Nephron progenitor cell (in vitro differentiated cells): ENCODE measurements at regions not wholly inside any gene's neighbourhood (a gene's known extent, or its start where the extent isn't known, plus 50 kb on each side); places are given as distances from the start of the nearest gene placed in this dataset.
"Not testable (repeated sequence)": the region's sequence is repeated elsewhere in the genome, so short reads cannot be mapped to it uniquely, and the experiment has no call there.

Source experiments
- DNase-seq: peaks from one replicate; pipeline ENCODE4 v3.0.0; 2021
- H3K27ac Mint-ChIP-seq: 2 replicates; pipeline ENCODE4 v1.8.0; 2021; ENCODE audit warnings: mild to moderate bottlenecking, moderate library complexity, mixed read lengths
- H3K27me3 Mint-ChIP-seq: 2 replicates; pipeline ENCODE4 v1.8.0; 2021; ENCODE audit warnings: mild to moderate bottlenecking, low read depth, mixed read lengths; ENCODE audit not compliant: poor library complexity
- H3K36me3 Mint-ChIP-seq: 2 replicates; pipeline ENCODE4 v1.8.0; 2021; ENCODE audit warnings: low read depth, mixed read lengths
- H3K4me1 Mint-ChIP-seq: 2 replicates; pipeline ENCODE4 v1.8.0; 2021; ENCODE audit warnings: mixed read lengths
- H3K4me3 Mint-ChIP-seq: 2 replicates; pipeline ENCODE4 v1.8.0; 2021; ENCODE audit warnings: mild to moderate bottlenecking, moderate library complexity, mixed read lengths
- H3K9me3 Mint-ChIP-seq: 2 replicates; pipeline ENCODE4 v1.8.0; 2021; ENCODE audit warnings: mild to moderate bottlenecking, moderate library complexity, mixed read lengths
- TF ChIP-seq, protein P1 (sequence below): fragments of 200-600 bp; sonication (generic); IDR thresholded peaks from 2 replicates; pipeline ENCODE4 v1.5.0; 2021; ENCODE audit warnings: antibody characterized with exemption

DNA sequence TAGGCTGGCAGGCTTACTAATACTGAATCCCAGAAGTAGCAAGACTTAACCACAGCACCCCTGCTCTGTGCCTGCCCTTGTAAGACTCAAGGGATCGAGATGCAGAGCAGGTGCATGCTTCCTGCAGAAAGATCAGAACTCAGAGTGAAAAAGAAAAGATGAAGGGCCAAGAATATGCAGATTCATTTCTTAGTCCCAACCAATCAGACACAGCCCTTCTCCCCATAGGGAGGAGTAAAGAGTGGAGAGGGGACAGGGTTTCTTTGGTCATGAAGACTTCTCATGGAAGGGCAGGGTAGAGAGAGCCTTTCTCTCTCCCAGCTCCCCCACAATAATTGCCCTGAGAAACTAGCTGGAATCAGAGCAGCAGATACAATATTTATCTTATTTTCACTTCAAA lies 105.6 kb upstream of the MB21D2 start:
- no peak overlapping the region for H3K4me3 Mint-ChIP-seq
- H3K36me3 Mint-ChIP-seq = no peaks in the 10 kb centered on the region
- no peak for DNase-seq
- H3K9me3 Mint-ChIP-seq = no peaks in the 10 kb centered on the region
- no peaks in the 10 kb centered on the region for H3K27me3 Mint-ChIP-seq
- no peaks in the 10 kb centered on the region for H3K4me1 Mint-ChIP-seq
- TF ChIP-seq, protein P1, sequence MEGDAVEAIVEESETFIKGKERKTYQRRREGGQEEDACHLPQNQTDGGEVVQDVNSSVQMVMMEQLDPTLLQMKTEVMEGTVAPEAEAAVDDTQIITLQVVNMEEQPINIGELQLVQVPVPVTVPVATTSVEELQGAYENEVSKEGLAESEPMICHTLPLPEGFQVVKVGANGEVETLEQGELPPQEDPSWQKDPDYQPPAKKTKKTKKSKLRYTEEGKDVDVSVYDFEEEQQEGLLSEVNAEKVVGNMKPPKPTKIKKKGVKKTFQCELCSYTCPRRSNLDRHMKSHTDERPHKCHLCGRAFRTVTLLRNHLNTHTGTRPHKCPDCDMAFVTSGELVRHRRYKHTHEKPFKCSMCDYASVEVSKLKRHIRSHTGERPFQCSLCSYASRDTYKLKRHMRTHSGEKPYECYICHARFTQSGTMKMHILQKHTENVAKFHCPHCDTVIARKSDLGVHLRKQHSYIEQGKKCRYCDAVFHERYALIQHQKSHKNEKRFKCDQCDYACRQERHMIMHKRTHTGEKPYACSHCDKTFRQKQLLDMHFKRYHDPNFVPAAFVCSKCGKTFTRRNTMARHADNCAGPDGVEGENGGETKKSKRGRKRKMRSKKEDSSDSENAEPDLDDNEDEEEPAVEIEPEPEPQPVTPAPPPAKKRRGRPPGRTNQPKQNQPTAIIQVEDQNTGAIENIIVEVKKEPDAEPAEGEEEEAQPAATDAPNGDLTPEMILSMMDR = no peak
- H3K27ac Mint-ChIP-seq = no peak overlapping the region

DNA sequence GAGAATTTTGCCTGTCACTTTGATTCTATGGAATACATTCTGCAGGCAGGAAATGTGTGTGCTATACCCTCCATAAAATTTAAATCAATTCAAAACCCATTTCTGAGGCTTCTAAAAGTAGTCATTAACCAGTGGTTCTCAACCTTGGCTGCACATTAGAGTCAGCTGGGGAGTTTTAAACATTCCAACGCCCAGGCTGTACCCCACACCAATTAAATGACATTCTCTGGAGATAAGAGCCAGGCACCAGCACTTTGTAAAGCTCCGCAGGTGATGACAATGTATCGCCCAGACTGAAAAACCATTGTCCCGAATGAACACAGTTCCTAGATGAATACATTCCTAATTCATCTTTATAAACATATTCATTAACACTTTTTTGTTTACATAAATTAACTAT lies 110.6 kb upstream of the MB21D2 start:
- no peak overlapping the region for H3K4me3 Mint-ChIP-seq
- no peaks in the 10 kb centered on the region for H3K9me3 Mint-ChIP-seq
- no peaks in the 10 kb centered on the region for H3K36me3 Mint-ChIP-seq
- peaks cover 32% of the 10 kb centered on the region for H3K4me1 Mint-ChIP-seq
- DNase-seq = no peak
- TF ChIP-seq, protein P1 = no peak
- no peak overlapping the region for H3K27ac Mint-ChIP-seq
- H3K27me3 Mint-ChIP-seq = no peaks in the 10 kb centered on the region

DNA sequence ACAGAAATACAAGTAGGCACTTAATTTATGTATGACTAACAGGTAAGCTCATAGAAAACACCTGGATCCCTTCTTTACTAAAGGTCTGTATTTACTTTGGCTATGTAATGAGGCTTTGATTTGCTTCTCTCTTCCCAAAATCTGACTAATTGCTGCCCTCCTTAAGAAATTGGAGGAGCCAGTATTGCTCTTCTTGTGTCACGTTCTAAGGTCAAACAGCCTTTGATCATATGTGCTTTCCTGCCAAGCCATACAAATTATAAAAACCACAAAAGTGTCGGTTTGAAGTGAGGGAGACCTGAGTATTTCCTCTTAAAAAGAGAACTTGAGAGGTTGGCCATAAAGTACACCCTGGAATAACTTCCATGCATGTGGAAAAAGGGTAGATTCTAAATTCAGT lies 112.1 kb upstream of the MB21D2 start:
- Mint-ChIP-seq H3K27ac (no peak overlapping the region), H3K4me3 (no peak overlapping the region), H3K36me3 (no peaks in the 10 kb centered on the region), H3K4me1 (peaks cover 32% of the 10 kb centered on the region), H3K9me3 (no peaks in the 10 kb centered on the region), H3K27me3 (no peaks in the 10 kb centered on the region)
- DNase-seq = no peak
- TF ChIP-seq, protein P1 = no peak

DNA sequence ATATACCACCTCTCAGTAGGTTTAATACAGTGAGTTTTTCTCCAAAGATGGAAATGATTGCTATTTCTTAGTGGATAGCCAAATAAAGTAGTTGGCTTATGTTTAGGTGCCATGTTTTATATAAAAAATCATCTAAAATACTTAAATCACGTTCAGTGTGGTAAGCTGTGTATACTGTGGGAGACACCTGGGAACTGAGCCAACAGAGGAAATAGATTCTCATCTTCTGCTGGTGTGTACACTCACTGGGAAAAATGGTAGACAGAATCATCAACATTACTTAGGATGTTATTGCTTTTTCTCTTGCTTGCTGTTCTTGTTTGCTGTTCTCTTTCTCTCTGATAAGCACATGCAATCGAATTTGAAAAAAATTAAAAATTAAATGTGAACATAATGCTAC lies 112.6 kb upstream of the MB21D2 start:
- Mint-ChIP-seq H3K27ac (no peak overlapping the region), H3K4me3 (no peak overlapping the region), H3K27me3 (no peaks in the 10 kb centered on the region), H3K36me3 (no peaks in the 10 kb centered on the region), H3K9me3 (no peaks in the 10 kb centered on the region), H3K4me1 (peaks cover 32% of the 10 kb centered on the region)
- TF ChIP-seq, protein P1 = no peak
- no peak for DNase-seq

DNA sequence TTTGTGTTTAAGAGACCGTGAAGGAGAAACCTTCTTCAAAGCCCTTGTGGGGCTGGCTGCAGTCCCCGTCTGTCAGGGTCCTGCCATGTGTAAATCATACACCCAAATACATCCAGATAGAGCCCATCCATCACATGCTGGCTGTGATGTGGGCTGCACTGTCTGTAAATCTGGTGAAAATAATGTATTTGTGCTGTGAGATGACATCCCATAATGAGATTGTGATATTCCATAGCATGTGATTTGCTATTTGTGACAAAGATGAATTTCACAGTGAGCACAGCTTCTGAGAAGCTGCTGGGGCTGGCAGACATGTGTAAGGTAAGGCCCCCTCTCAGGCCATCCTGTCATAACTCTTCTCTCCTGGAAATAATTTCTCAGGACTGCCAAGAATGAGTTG lies 114.3 kb upstream of the MB21D2 start:
- Mint-ChIP-seq H3K27ac (no peak overlapping the region), H3K9me3 (no peaks in the 10 kb centered on the region), H3K4me3 (no peak overlapping the region), H3K36me3 (no peaks in the 10 kb centered on the region), H3K27me3 (no peaks in the 10 kb centered on the region), H3K4me1 (peaks cover 32% of the 10 kb centered on the region)
- TF ChIP-seq, protein P1 = no peak
- DNase-seq = no peak

DNA sequence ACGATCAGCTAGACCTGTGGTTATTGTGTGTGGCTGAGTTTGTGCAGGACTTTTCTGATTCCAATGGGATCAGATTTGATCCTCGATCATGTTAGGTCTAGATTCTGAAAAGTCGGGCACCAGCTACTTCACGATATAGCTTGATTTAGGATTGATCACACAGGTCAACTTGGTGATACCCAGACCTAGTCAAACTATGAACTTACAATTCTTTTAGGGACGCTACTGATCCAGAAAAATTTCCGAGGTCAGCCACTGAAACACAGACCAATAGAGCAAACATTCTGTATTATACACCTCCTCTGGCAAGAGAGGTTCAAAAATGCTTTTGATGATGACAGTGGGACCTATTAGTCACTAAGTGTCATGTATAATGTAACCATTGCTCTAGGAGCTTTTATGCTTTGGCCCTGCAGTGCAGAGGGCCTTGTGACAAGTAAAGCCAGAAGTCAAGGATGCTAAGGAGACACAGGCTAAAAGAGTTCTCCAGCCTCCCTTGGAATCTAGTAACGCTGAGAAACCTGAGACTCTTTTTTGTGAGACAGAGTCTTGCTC lies 115.6 kb upstream of the MB21D2 start:
- no peak for DNase-seq
- no peak overlapping the region for H3K27ac Mint-ChIP-seq
- TF ChIP-seq, protein P1 = no peak
- H3K9me3 Mint-ChIP-seq = no peaks in the 10 kb centered on the region
- no peak overlapping the region for H3K4me3 Mint-ChIP-seq
- no peaks in the 10 kb centered on the region for H3K36me3 Mint-ChIP-seq
- H3K4me1 Mint-ChIP-seq = peaks cover 32% of the 10 kb centered on the region
- no peaks in the 10 kb centered on the region for H3K27me3 Mint-ChIP-seq

DNA sequence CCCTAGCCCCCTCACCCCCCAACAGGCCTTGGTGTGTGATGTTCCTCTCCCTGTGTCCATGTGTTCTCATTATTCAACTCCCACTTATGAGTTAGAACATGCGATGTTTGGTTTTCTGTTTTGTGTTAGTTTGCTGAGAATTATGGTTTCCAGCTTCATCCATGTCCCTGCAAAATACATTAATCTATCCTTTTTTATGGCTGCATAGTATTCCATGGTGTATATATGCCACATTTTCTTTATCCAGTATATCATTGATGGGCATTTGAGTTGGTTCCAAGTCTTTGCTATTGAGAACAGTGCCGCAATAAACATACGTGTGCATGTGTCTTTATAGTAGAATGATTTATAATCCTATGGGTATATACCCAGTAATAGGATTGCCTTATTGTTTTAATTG lies 120.2 kb upstream of the MB21D2 start:
- H3K27ac Mint-ChIP-seq, H3K9me3 Mint-ChIP-seq, DNase-seq, H3K4me1 Mint-ChIP-seq, H3K27me3 Mint-ChIP-seq, H3K4me3 Mint-ChIP-seq, H3K36me3 Mint-ChIP-seq: not testable (repeated sequence)
